Ishikawa (cell line): ENCODE measurements at regions not wholly inside any gene's neighbourhood (a gene's known extent, or its start where the extent isn't known, plus 50 kb on each side); places are given as distances from the start of the nearest gene placed in this dataset.

Experiments
- CEBPB ChIP-seq: IDR thresholded peaks from 2 replicates; pipeline ENCODE4 v1.6.1; 2012
- CREB1 ChIP-seq: IDR thresholded peaks from 2 replicates; pipeline ENCODE4 v1.6.1; 2012; ENCODE audit warnings: low read depth
- EGR1 ChIP-seq: IDR thresholded peaks from 2 replicates; pipeline ENCODE4 v1.6.1; 2012
- EP300 ChIP-seq: IDR thresholded peaks from 2 replicates; pipeline ENCODE4 v1.6.1; 2012; ENCODE audit warnings: borderline replicate concordance
- FOXM1 ChIP-seq: IDR thresholded peaks from 2 replicates; pipeline ENCODE4 v1.6.1; 2012; ENCODE audit warnings: low read depth, borderline replicate concordance
- NFIC ChIP-seq: IDR thresholded peaks from 2 replicates; pipeline ENCODE4 v1.6.1; 2012
- RAD21 ChIP-seq: IDR thresholded peaks from 2 replicates; pipeline ENCODE4 v1.6.1; 2012; ENCODE audit warnings: low read depth
- REST ChIP-seq: IDR thresholded peaks from 2 replicates; pipeline ENCODE4 v1.6.1; 2012; ENCODE audit warnings: low read depth, mild to moderate bottlenecking
- TAF1 ChIP-seq: IDR thresholded peaks from 2 replicates; pipeline ENCODE4 v1.6.1; 2012; ENCODE audit warnings: low read depth, mild to moderate bottlenecking
- TCF12 ChIP-seq: IDR thresholded peaks from 2 replicates; pipeline ENCODE4 v1.6.1; 2012; ENCODE audit warnings: low read depth
- TEAD4 ChIP-seq: IDR thresholded peaks from 2 replicates; pipeline ENCODE4 v1.6.1; 2012
- USF1 ChIP-seq: IDR thresholded peaks from 2 replicates; pipeline ENCODE4 v1.6.1; 2012
- YY1 ChIP-seq: IDR thresholded peaks from 2 replicates; pipeline ENCODE4 v1.6.1; 2012; ENCODE audit warnings: low read depth
- ZBTB7A ChIP-seq: IDR thresholded peaks from 2 replicates; pipeline ENCODE4 v1.6.1; 2012; ENCODE audit warnings: low read depth
- TF ChIP-seq, protein P1 (sequence below): IDR thresholded peaks from 2 replicates; pipeline ENCODE4 v1.6.1; 2012

DNA sequence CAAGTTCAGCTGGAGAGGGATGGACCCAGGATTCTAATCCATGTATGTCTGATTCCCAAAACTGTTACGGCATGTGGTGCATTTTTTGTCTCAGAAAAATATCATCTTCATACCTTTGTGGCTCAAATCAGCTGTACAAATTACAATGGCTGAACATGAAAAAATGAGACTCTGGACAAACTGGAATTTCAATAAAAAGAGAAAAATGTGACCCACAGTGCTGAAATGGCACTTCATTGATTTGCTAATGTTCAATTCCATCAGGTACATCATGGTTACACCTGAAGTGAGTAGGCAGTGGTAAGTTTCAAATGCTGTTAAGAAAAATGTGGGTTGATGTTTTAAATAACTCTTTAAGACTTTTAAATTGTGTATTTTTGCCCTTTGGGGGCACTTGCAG lies 165.6 kb upstream of the CAND1 start:
- TF ChIP-seq TAF1 (no peak), TCF12 (no peak), EP300 (no peak), USF1 (no peak), ZBTB7A (no peak), NFIC (no peak), YY1 (no peak), RAD21 (no peak), CREB1 (no peak)

DNA sequence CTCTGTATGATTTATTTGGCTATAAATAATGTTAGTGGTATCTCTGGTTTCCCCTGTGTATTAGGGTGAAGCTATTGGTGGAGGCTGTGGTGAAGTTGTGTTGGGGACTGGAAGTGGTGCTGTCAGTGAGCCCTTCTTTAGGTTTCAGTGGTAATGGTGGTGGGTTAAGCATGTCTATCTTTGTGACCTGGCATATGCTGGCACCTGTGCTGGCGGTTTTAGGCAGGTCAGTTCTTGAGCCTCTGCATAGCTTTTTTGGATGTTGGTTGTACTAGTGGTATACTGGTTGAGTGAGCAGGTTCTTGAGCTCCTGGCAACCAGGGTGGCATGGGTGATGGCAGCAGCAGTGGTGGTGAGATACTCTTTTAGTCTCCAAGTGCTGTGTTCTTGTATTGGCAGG lies 161.9 kb upstream of the CAND1 start:
- no peak for TF ChIP-seq TEAD4
- no peak for TF ChIP-seq RAD21
- no peak for TF ChIP-seq EGR1
- no peak for TF ChIP-seq YY1
- TF ChIP-seq, protein P1, sequence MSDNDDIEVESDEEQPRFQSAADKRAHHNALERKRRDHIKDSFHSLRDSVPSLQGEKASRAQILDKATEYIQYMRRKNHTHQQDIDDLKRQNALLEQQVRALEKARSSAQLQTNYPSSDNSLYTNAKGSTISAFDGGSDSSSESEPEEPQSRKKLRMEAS: no peak
- TF ChIP-seq CREB1: no peak
- TF ChIP-seq NFIC: no peak
- no peak for TF ChIP-seq USF1
- TF ChIP-seq REST: no peak
- TF ChIP-seq TAF1: no peak
- TF ChIP-seq ZBTB7A: no peak
- no peak for TF ChIP-seq FOXM1

- TF ChIP-seq NFIC (peak; percentile 92), USF1 (no peak), REST (no peak), TCF12 (no peak), FOXM1 (no peak), EGR1 (no peak)
- TF ChIP-seq, protein P1: no peak
Measured at GRCh38 chr12:67107751-67108269, 161.3 kb upstream of the CAND1 start.

GRCh38 chr12:67110345-67110744 lies 158.8 kb upstream of the CAND1 start:
- TF ChIP-seq NFIC: peak; percentile 49; the same call in 1 of the 2 replicates

GRCh38 chr12:67111182-67111581 lies 158.0 kb upstream of the CAND1 start:
- no peak for TF ChIP-seq NFIC

- TF ChIP-seq FOXM1 (no peak), TAF1 (no peak), YY1 (no peak), REST (no peak), NFIC (no peak), CEBPB (no peak), EP300 (no peak), RAD21 (no peak), ZBTB7A (no peak), CREB1 (no peak), TEAD4 (no peak), USF1 (no peak)
- TF ChIP-seq, protein P1: no peak
Measured at GRCh38 chr12:67112586-67112985, 156.6 kb upstream of the CAND1 start.
